SK-N-MC (cell line): ENCODE measurements at regions not wholly inside any gene's neighbourhood (a gene's known extent, or its start where the extent isn't known, plus 50 kb on each side); places are given as distances from the start of the nearest gene placed in this dataset.

Experiments used
- FOXP2 ChIP-seq: optimal IDR thresholded peaks from 2 replicates; pipeline ENCODE3; 2011; ENCODE audit warnings: mild to moderate bottlenecking, moderate library complexity; ENCODE audit not compliant: insufficient read depth; ENCODE audit errors: extremely low read length, control extremely low read depth
- POLR2AphosphoS5 ChIP-seq: IDR thresholded peaks from 2 replicates; pipeline ENCODE4 v1.6.1; 2012; ENCODE audit warnings: mild to moderate bottlenecking, low read depth, low read length, borderline replicate concordance

GRCh38 chr17:34757611-34758010 is 178.2 kb downstream of the TMEM132E start:
- TF ChIP-seq FOXP2 (no peak), POLR2AphosphoS5 (no peak)
